ENCODE measurements at regions not wholly inside any gene's neighbourhood (a gene's known extent, or its start where the extent isn't known, plus 50 kb on each side); places are given as distances from the start of the nearest gene placed in this dataset.

GRCh38 chr16:82319038-82319437 is 149.0 kb upstream of the MPHOSPH6 start:
- H3K4me1 ChIP-seq: peaks cover 0 to 10% (median 8%) of the 10 kb centered on the region in 4 donors
- no peaks in the 10 kb centered on the region for H3K27me3 ChIP-seq
- no peak overlapping the region for H3K27ac ChIP-seq
- 23 to 35% methylated on average over 1 of the region's 1 CpG for WGBS, 2 donors
- no peak for DNase-seq
- H3K4me3 ChIP-seq: no peak overlapping the region
- H3K9me3 ChIP-seq: peaks cover 0 to 10% (median 0%) of the 10 kb centered on the region in 4 donors
- intact Hi-C loops (cut with DNase I): no loop called here
- no peaks in the 10 kb centered on the region for H3K36me3 ChIP-seq
- TF ChIP-seq, protein P1, sequence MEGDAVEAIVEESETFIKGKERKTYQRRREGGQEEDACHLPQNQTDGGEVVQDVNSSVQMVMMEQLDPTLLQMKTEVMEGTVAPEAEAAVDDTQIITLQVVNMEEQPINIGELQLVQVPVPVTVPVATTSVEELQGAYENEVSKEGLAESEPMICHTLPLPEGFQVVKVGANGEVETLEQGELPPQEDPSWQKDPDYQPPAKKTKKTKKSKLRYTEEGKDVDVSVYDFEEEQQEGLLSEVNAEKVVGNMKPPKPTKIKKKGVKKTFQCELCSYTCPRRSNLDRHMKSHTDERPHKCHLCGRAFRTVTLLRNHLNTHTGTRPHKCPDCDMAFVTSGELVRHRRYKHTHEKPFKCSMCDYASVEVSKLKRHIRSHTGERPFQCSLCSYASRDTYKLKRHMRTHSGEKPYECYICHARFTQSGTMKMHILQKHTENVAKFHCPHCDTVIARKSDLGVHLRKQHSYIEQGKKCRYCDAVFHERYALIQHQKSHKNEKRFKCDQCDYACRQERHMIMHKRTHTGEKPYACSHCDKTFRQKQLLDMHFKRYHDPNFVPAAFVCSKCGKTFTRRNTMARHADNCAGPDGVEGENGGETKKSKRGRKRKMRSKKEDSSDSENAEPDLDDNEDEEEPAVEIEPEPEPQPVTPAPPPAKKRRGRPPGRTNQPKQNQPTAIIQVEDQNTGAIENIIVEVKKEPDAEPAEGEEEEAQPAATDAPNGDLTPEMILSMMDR (IDR thresholded peaks at IDR 0.05): no peak
- TF ChIP-seq POLR2AphosphoS5 (IDR thresholded peaks at IDR 0.05) (no peak), POLR2A (IDR thresholded peaks at IDR 0.05) (no peak), EP300 (IDR thresholded peaks at IDR 0.05) (no peak)

GRCh38 chr16:82317411-82318167 is 147.6 kb upstream of the MPHOSPH6 start:
- 71 to 76% methylated on average over 7 of the region's 7 CpGs for WGBS, 2 donors
- H3K36me3 ChIP-seq: no peaks in the 10 kb centered on the region
- no peaks in the 10 kb centered on the region for H3K27me3 ChIP-seq
- peaks cover 0 to 10% (median 8%) of the 10 kb centered on the region in 4 donors for H3K4me1 ChIP-seq
- intact Hi-C loops (cut with DNase I): no loop called here
- H3K27ac ChIP-seq: no peak overlapping the region
- TF ChIP-seq, protein P1 (IDR thresholded peaks at IDR 0.05): no peak
- TF ChIP-seq POLR2AphosphoS5 (IDR thresholded peaks at IDR 0.05): no peak
- DNase-seq: no peak
- H3K4me3 ChIP-seq: no peak overlapping the region
- peaks cover 0 to 2% (median 0%) of the 10 kb centered on the region in 4 donors for H3K9me3 ChIP-seq

GRCh38 chr16:82313754-82314153 is 143.7 kb upstream of the MPHOSPH6 start:
- TF ChIP-seq, protein P1 (IDR thresholded peaks at IDR 0.05): no peak
- TF ChIP-seq EP300 (IDR thresholded peaks at IDR 0.05) (no peak), POLR2AphosphoS5 (IDR thresholded peaks at IDR 0.05) (no peak), POLR2A (IDR thresholded peaks at IDR 0.05) (no peak)
- no peak overlapping the region for H3K4me3 ChIP-seq
- no peaks in the 10 kb centered on the region for H3K27me3 ChIP-seq
- DNase-seq: no peak
- intact Hi-C loops (cut with DNase I): no loop called here
- H3K27ac ChIP-seq: no peak overlapping the region
- no peaks in the 10 kb centered on the region for H3K9me3 ChIP-seq
- no peaks in the 10 kb centered on the region for H3K36me3 ChIP-seq
- H3K4me1 ChIP-seq: peaks cover 0 to 10% (median 8%) of the 10 kb centered on the region in 4 donors
- WGBS, 2 donors: 88 to 90% methylated on average over 1 of the region's 1 CpG

- 92 to 96% methylated on average over 5 of the region's 5 CpGs for WGBS, 2 donors
- Histone ChIP-seq H3K27ac (no peak overlapping the region), H3K4me3 (no peak overlapping the region), H3K4me1 (no peaks in the 10 kb centered on the region), H3K36me3 (no peaks in the 10 kb centered on the region), H3K9me3 (no peaks in the 10 kb centered on the region), H3K27me3 (no peaks in the 10 kb centered on the region)
- intact Hi-C loops (cut with DNase I): no loop called here
- no peak for DNase-seq
- TF ChIP-seq, protein P1 (IDR thresholded peaks at IDR 0.05): no peak
- no peak for TF ChIP-seq POLR2AphosphoS5 (IDR thresholded peaks at IDR 0.05)
- TF ChIP-seq EP300 (IDR thresholded peaks at IDR 0.05): no peak
- no peak for TF ChIP-seq POLR2A (IDR thresholded peaks at IDR 0.05)
Measured at GRCh38 chr16:82311528-82311927, 141.5 kb upstream of the MPHOSPH6 start.

Measured in sigmoid colon (tissue), 6 donors.